ENCODE measurements at regions not wholly inside any gene's neighbourhood (a gene's known extent, or its start where the extent isn't known, plus 50 kb on each side); places are given as distances from the start of the nearest gene placed in this dataset.

GRCh38 chr18:78547817-78548216 lies 431.8 kb upstream of the SALL3 start:
- intact Hi-C loops (cut with DNase I; ENCODE audit: low total_unique reads) = no loop called here
- 91 to 92% methylated on average over 18 to 19 of the region's 19 CpGs for WGBS, 2 donors
- TF ChIP-seq, protein P1, sequence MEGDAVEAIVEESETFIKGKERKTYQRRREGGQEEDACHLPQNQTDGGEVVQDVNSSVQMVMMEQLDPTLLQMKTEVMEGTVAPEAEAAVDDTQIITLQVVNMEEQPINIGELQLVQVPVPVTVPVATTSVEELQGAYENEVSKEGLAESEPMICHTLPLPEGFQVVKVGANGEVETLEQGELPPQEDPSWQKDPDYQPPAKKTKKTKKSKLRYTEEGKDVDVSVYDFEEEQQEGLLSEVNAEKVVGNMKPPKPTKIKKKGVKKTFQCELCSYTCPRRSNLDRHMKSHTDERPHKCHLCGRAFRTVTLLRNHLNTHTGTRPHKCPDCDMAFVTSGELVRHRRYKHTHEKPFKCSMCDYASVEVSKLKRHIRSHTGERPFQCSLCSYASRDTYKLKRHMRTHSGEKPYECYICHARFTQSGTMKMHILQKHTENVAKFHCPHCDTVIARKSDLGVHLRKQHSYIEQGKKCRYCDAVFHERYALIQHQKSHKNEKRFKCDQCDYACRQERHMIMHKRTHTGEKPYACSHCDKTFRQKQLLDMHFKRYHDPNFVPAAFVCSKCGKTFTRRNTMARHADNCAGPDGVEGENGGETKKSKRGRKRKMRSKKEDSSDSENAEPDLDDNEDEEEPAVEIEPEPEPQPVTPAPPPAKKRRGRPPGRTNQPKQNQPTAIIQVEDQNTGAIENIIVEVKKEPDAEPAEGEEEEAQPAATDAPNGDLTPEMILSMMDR (IDR thresholded peaks at IDR 0.05) = no peak
- no peak for TF ChIP-seq POLR2A (IDR thresholded peaks at IDR 0.05)
- H3K4me3 ChIP-seq (ENCODE audit: low read depth, poor library complexity, severe bottlenecking) = no peak overlapping the region
- DNase-seq (ENCODE audit: low spot score in 2 of 2) = no peak

GRCh38 chr18:78548261-78549058 lies 431.2 kb upstream of the SALL3 start:
- 94 to 95% methylated on average over 28 to 30 of the region's 30 CpGs for WGBS, 2 donors
- intact Hi-C loops (cut with DNase I; ENCODE audit: low total_unique reads) = no loop called here
- no peak overlapping the region for H3K4me3 ChIP-seq (ENCODE audit: low read depth, poor library complexity, severe bottlenecking)
- TF ChIP-seq POLR2A (IDR thresholded peaks at IDR 0.05) = no peak
- TF ChIP-seq, protein P1 (IDR thresholded peaks at IDR 0.05) = peak in 1 of 3 donors; percentile 17
- peak in 1 of 2 donors; percentile 75 for DNase-seq (ENCODE audit: low spot score in 2 of 2)

GRCh38 chr18:78549971-78550370 lies 429.6 kb upstream of the SALL3 start:
- TF ChIP-seq, protein P1 (IDR thresholded peaks at IDR 0.05) = no peak
- no peak for TF ChIP-seq POLR2A (IDR thresholded peaks at IDR 0.05)
- 80 to 83% methylated on average over 8 of the region's 8 CpGs for WGBS, 2 donors
- intact Hi-C loops (cut with DNase I; ENCODE audit: low total_unique reads) = no loop called here
- H3K4me3 ChIP-seq (ENCODE audit: low read depth, poor library complexity, severe bottlenecking) = no peak overlapping the region
- no peak for DNase-seq (ENCODE audit: low spot score in 2 of 2)

DNA sequence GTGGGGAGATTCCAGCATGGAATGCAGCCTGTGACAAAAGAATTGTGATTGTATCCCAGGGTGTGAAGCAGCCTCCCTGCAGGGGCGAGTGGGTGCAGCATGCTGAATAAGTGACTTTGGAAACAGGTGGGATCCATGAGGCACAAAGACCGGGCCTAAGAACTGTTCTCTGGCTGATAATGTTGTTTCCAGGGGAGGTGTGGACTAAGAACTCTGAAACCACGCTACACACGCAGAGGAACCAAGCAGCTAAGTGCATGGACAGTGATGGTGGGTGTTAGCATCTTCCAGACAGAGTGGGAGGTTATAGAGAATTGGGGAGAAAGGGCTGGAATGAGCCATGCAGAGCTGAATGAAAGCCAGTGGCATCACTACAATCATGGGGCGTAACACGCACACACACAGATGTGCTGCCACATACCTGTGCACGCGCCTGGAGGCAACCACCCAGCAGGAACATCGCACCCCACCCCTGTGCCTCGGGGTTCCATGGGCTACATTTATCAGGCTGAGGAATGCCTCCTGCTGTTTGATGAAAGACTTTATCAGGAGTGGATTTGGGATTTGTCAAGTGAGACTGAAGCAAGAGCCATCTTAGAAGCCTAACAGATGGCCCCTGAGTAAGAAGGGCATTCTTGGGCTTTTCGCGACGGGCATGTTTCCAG lies 424.5 kb upstream of the SALL3 start:
- 85% methylated on average over 13 of the region's 13 CpGs for WGBS, 2 donors
- DNase-seq (ENCODE audit: low spot score in 2 of 2) = no peak

DNA sequence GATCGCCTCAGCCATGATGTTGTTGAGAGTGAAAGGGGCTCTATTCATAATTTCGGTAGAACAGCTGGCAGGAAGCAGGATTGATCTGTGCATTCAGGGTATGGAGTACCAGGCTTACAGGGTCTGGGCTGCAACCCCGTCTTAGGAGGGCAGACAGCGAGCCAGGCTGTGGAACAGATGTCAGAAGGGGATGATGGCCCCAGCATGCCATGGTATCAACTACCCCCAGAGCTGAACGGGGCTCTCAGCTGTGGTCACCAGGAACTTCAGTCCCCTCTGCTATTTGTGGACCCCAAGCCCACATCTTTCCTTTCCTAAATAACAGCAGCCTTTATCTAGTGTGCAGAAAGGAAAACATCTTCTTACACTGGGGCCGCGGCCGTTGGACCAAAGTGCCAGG lies 422.2 kb upstream of the SALL3 start:
- no peak for TF ChIP-seq POLR2A (IDR thresholded peaks at IDR 0.05)
- TF ChIP-seq, protein P1 (IDR thresholded peaks at IDR 0.05) = no peak
- no peak for DNase-seq (ENCODE audit: low spot score in 2 of 2)
- no peak overlapping the region for H3K4me3 ChIP-seq (ENCODE audit: low read depth, poor library complexity, severe bottlenecking)
- intact Hi-C loops (cut with DNase I; ENCODE audit: low total_unique reads) = no loop called here
- WGBS, 2 donors = 88 to 91% methylated on average over 8 of the region's 8 CpGs

More for the DNA sequence above, 424.5 kb upstream of the SALL3 start:
- intact Hi-C loops (cut with DNase I; ENCODE audit: low total_unique reads) = no loop called here
- H3K4me3 ChIP-seq (ENCODE audit: low read depth, poor library complexity, severe bottlenecking) = no peak overlapping the region
- TF ChIP-seq POLR2A (IDR thresholded peaks at IDR 0.05) = no peak

DNA sequence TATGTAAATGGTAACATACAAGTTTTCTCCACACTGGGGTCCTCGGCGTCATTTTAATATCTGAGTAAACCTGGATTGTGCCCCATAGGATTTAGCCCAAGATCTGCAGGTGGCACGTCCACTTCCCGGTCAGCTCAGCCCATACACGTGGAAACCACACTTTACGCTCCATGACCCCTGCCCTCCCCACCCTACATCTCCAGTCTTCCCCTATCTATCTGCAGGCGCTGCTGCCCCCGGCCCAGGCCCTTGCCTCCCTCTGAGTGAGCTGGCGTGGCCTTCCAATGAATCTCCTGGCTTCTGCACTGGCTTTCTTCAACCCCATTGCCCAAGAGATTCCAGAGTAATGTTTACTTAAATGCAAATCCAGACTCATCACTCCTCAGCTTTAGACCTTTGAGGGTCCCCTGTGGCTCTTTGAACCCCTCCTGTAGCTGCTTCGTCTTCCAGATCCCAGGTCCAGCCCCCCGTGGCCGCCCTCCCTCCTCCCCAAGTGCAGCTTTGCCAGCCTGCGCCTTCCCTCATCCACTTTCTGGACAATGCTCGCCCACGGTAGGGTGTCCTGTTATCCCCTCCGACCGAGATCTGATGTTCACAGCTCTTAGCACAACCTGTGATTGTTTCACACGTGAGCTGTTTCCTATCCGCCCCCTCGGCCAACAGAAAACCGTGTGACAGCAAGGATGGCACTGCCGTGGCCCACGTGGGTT lies 421.4 kb upstream of the SALL3 start:
- no peak for DNase-seq (ENCODE audit: low spot score in 2 of 2)
- 88 to 89% methylated on average over 23 of the region's 23 CpGs for WGBS, 2 donors
- intact Hi-C loops (cut with DNase I; ENCODE audit: low total_unique reads) = no loop called here
- TF ChIP-seq, protein P1 (IDR thresholded peaks at IDR 0.05) = no peak
- TF ChIP-seq POLR2A (IDR thresholded peaks at IDR 0.05) = no peak
- H3K4me3 ChIP-seq (ENCODE audit: low read depth, poor library complexity, severe bottlenecking) = no peak overlapping the region
